ENCODE measurements at regions not wholly inside any gene's neighbourhood (a gene's known extent, or its start where the extent isn't known, plus 50 kb on each side); places are given as distances from the start of the nearest gene placed in this dataset.

DNA sequence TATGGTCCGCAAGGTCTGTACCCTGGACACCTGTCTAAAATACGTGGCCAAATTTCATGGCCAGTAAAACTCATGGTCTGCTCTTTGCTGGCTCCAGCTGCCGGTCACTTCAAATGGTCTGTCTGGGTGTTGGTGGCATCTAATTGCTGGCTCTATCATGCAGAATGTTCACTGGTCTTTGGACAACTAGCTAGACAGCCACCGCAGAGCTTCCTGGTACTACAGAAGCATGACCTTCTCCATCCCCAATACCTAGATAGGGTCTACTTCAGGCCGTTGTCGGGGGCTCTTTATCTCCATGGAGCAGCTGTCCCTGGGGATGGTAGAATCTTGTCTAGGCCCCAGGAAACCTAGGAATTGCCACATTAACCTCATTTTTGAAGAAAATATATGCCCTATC lies 88.4 kb upstream of the RMDN2 start:
- intact Hi-C loops (cut with micrococcal nuclease) = no loop called here

DNA sequence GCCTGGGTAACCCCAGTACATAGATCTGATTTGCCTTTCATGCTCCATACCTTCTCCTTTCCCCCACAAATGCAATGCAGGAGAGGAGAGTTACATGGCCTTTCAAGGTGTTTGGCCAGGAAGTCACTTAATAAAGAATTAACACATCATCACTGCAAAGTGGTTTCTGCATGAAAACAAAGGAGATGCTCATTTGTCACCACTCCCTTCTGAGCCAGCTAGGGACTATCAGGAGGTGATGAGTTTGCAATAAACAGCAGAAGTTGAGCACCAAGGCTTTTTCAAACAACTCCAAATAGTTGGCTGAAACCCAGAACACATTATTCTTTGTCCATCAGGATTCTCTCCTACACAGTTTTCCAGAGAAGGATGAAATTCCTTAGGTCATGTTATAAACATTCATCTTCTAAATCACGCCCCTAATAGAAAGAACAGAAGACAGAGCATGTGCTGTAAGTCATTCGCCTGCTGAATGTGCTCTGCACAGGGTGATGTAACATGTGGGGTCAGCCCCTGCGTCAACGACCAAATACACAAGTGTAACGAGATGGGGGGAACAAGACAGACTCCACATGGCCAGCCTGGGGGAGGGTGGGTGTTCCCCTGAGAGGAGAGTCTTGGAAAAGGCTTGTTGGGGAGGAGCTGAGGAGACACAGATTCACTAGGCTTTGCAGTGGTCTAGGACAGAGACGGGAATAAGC lies 87.3 kb upstream of the RMDN2 start:
- intact Hi-C loops (cut with micrococcal nuclease) = no loop called here

DNA sequence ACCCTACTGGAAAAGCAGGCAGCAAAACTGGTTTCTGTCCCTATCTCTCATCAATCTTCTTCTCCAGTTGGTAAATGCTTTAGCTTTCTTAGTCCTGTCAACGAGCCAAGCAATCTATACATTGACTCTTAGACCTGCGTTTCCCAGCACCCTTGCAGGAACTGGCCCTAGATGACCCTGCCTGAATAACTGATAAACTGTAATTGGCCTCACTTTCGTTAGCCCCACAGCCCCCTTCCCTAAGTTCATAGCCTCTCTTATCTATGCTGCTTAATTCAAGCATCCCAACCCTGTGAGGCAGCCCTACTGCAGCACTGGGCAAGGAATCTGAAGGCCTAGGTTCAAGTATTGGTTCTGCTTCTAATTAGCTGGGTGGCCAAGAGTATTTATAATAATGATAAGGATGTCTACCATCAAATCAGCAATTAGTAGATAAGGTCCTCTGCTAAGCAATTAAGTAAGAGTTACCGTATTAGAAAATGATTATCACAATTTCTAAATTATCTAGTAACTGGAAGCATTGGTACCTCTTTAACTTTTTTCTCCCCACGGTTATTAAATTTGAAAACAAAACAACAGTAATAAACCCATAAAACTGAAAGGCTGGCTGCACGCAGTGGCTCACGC lies 86.4 kb upstream of the RMDN2 start:
- intact Hi-C loops (cut with micrococcal nuclease) = no loop called here

DNA sequence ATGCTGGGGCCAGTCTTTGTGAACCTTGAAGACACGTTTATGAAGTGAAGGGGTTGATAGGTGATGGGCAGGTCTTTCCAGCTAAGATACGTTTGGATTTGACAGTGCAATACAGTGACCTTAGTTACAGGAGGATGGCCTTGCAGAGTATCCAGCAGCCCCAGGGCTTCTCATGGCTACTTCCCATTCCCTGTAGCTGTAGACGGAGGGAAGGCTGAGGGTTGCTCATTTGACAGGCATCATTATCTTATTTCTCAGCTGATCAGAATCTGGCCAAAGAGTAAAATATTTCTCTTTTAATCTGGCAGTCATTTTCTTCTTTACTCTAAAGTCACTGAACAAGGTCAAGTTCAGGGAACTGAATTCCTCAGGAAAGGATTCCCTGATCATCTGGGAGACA lies 85.1 kb upstream of the RMDN2 start:
- intact Hi-C loops (cut with micrococcal nuclease) = no loop called here

DNA sequence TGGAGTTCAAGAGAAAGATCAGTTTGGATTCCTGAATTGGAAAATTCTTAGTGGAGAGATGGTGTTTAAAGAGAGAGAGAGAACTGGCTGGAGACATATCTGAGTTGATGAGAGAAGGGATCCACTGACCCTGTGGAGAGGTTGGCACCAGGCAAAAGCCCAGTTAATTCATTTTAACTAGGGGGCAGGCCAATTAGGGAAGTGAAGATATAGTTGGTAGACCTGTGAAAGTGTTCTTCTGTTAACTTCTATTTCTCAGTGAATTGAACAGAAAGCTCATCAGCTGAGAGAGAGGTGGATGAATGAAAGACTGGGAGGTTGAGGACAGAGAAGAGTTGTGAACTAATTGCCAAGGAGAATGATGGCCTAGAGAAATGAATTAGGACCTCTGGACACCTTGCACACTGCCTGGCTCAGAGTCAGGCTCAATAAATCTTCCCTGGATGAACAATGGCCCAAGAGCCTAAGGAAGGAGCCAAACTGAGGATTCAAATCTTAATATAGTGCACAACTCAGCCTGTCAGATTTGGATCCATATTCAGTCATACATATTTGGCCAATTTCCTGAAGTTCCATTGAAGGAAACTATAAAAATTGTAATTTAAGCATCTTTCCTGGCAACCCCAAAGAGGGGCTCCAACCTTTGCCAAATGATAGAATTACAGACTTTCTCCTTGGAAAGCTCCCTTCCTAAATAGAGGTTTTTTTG lies 82.2 kb upstream of the RMDN2 start:
- intact Hi-C loops (cut with micrococcal nuclease) = no loop called here

DNA sequence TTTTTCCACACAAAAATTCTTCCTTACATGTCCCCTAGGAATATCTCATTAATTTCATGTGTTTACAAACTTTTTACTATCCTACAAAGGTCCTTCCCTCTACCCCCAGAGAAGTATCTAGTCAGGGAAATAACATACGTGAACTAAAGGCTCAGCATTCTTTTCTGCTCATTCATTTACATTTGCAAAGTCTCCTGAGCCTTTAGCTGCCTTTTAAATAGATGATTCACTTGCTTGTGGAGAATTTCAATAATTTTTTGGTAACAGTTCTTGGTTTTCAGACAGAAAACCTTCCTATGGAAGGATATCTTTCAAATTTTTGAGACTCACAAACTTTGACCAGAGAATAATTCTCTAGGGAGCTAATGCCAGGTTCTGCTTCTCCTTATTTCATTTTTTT lies 81.5 kb upstream of the RMDN2 start:
- intact Hi-C loops (cut with micrococcal nuclease) = no loop called here

DNA sequence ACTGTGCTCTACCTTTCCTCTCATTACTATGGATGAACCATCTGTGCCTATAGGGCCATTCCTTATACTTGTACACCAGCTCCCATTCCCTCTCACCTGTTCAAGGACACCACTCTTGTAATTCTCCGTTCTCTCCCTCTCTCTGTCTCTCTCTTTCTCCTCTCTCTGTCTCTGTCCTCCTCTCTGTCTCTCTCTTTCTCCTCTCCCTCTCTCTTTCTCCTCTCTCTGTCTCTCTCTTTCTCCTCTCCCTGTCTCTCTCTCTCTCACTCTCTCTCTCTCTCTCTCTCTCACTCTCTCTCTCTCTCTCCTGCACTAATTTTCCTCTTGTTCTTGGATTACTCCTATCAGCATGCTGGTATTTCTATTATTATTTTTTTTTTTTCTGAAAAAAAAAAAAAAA lies 78.9 kb upstream of the RMDN2 start:
- intact Hi-C loops (cut with micrococcal nuclease) = no loop called here

DNA sequence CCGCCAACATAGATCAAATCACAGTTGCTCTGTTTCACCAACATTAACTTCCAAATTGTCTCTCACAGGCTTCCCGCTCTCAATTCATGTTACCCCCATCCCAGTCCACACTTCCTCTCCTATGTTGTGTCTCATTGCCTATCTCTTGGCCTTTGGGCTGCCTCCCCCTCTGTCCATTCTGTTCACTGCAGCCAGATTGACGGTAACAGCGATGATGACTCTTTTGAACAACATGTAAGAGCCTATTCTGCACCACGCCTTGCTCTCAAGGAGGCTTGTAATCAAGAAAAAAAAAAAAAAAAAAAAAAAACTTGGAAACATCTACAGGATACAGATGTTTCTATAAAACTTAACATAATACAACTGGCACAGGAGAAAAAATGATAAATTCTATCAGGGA lies 77.3 kb upstream of the RMDN2 start:
- intact Hi-C loops (cut with micrococcal nuclease) = no loop called here

DNA sequence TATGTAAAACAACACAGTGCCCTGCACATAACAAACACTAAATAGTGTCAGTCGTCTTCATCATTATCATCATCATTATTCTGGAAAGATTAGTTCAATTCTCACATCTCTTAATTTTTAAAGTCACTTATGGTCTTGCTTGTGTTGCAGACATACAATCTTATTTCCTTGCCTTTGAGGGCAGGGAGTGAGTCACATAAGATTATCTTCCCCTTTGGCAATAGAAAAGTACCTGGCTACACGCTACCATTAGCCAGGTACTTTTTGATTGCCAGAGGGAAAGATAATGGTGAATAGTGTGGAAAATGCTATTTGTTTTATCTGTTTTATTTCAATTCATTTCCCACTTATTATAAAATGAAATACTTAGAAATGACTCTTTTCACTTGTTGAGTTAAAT lies 76.6 kb upstream of the RMDN2 start:
- intact Hi-C loops (cut with micrococcal nuclease) = no loop called here

DNA sequence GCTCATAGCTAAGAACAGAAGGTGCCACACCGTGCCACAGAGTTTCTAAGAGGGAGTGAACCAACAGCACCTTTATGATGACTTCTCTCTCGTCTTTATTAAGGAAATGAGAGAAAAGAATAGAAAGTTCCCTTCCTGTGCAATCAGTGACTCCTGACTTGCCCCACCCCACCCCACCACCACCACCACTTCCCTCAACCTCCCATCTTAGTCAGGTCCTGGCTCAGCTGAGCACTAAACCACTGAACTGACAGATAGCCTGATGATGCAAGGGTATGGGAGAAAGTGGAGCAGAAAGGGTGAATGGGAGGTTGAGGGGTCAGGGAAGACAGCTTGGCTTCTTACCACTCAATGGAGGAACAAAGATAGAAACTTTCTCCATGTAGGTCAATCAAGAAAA lies 75.2 kb upstream of the RMDN2 start:
- intact Hi-C loops (cut with micrococcal nuclease) = no loop called here

DNA sequence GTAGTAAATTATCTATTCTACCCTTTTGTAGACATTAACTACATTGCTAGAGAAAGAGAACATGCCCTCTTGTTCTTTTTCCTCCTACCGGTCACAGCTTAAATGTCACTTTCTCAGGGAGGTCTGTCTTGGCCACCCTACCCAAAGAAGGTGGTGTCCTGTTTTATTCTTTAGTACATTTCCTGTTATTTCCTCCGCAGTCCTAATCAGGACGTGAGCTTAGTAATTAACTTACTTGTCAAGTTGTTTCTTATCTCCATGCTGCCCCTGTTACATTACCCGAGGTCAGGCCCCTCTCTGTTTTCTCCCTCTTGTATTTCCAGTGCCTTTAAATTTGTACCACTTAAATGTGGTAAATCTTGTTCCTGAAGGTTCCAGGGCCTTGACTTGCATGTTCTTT lies 73.7 kb upstream of the RMDN2 start:
- intact Hi-C loops (cut with micrococcal nuclease) = no loop called here

DNA sequence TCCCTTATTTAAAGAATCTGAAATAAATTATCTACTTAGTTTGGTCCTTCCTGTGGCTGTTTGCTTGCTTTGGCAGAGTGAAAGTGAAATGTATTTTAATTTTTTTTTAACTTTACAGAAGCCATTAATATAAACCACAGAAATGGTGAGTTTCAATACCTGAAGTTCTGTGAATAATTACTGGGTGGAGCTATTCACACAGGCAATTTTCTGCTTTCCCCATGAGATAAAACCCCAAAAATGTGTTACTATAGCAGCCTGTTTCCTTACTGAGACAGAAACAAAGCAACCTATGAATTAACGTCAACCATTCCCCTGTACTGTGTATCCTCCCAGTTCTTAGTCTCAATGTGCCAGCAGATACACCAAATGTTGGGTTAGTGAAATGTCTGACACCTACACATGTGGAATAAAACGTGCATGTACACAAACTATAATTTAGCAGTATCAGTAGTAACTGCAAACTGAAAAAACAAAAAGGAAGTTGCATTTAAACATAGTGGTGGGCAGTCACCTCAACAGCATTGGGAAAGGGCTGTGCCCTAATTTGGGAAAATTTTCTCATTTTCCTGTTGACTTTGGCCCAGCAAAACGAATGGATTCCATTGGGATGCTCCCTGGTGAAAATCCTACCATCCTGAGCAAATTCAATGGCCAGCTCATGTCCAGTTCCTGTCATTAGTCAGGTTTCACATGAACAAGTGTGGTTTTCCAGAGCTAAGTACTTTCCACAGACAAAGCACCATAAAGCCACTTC lies 73.1 kb upstream of the RMDN2 start:
- intact Hi-C loops (cut with micrococcal nuclease) = no loop called here

DNA sequence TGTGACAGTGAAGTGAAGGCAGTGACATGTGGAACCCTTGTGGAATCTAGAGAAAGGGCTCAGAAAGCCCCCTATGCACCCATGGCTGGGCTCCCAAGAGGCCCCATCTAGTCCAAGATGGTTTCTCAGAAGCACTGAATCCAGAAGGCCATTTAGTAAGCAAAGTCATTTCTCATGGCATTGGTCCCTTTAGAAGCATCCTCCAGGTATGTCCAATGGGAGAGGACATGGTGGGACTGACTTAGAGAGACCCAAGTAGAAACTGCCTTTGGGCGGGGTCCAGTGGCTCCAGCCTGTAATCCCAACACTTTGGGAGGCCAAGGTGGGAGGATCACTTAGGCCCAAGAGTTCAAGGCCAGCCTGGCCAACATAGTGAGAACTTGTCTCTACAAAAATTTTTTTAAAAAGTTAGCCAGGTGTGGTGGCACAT lies 72.5 kb upstream of the RMDN2 start:
- intact Hi-C loops (cut with micrococcal nuclease) = no loop called here

DNA sequence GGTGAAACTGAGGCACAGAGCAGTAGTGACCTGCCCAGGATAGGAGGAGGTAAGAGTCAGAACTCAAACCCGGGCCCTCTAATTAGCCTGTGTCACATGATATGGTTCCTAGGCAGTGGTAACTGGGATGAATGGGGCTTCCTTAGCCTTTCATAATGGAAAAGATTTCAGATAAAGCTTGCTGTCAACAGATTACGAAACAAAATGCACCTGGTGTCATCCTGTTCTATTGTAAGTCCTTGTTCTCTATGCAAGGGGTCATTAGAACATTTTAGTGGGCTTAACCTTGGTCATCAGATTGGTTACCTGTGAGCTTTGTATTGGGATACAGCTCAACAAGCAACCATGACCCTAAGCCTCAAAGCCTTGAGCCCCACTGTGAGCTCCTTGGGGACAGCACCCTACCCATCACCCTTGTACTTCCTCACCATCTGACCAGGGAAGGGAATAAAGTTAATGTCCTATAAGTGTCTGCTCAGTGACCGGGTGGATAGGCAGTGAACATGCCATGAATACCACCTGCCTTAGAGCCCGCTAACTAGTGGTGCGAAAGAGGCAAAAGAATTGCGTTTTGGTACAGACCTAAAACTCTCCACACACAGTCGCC lies 70.3 kb upstream of the RMDN2 start:
- intact Hi-C loops (cut with micrococcal nuclease) = no loop called here

DNA sequence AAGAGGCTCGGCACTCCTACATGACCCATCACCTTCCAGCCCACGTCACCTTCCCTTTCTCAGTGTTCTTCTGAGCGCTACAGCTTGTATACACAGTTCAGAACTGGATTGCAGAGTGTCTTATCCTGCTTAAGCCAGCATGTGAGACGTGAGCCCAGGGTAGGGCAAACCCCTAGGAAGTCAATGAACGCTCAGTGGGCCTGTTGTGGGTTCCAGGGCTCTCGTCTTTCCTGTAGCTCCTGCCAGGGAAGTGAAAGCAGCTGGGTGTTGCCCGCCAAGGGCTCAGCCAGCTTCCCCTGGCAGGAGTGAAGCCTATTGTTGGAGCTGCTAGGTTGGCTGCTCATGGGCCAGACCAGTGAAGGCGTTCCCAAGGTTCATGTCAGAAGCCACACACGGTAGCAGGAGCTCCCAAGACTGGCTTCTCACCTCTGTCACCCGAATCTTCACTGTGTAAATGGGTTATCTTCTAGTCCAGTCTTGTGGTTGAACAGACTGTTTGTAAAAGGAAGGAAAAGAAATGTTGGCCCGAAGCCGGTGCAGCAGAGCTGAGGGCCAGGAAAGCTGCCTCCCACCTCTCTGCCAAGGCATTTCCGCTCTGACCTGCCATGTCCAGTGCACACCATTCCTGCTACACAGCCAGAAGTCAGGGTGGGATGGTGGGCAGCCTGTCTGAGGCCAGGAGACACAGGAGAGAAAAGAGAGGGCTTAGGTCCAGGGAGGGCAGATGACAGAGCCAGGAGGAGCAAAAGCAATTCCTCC lies 69.6 kb upstream of the RMDN2 start:
- intact Hi-C loops (cut with micrococcal nuclease) = no loop called here

DNA sequence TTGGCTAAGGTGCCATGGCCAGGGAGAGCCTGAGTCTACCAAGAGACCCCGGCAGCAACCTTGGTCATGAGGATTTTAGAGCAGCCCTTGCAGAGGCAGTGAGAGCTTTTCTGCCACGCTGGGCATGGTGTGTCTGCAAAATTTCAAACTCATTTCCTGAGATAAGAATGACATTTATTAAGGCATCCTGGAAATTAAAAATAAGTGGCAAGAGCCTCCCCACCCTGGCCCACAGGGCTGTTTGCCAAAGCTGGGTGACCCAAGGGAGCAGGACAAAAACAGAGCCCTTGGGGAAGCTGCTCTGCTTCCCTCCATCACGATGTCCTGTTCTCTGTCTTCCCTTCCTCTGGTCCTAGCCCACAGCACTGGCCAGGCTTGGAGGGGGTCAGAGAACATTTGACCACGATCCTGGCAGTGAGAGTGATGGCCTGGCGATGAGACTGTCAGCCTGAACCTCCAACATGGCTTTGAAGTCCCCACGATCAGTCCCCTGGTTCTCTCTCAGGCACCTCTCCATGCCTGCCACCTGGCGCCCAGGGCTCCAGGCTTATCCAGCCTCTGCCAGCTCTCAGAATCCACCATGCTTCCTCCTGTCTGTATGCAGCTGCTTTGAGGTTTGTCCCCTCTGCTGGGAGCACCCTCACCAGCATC lies 68.9 kb upstream of the RMDN2 start:
- intact Hi-C loops (cut with micrococcal nuclease) = no loop called here

DNA sequence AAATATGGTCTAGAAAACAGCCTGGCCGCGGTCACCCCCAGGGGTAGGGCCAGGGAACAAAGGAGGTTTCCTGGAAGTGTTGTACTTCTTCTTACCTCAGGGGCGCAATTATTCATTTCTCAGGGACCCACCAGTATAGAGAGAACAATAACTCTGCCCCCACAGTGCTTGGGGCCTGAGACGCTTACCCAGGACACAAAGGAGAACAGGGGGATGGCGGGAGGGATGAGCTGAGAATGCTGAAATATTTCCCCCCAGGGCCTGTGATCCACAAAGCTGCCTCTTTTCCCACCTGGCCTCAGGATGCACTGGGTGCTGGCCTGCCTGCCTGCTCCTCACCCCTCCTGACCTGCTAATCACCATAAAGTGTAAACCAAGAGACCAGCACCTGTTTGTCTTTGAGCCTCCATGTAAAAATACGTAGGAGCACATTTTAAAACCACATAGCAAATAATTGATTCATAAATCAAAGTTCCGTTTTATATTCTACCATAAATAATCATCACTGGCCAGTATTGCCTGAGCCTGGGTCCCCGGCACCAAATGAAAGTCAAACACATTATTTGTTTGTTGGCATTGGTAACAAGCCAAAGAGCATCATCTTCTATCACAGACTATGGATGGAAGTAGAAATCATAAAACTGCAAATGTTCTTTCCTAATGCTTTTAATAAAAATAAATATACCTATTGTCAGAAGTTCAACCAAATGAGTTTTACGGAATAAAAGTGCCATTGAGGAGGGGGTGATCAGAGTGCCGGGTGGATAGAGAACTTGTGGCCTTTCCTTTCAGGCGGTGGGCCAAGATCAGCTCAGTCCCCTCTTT lies 67.3 kb upstream of the RMDN2 start:
- intact Hi-C loops (cut with micrococcal nuclease) = no loop called here

DNA sequence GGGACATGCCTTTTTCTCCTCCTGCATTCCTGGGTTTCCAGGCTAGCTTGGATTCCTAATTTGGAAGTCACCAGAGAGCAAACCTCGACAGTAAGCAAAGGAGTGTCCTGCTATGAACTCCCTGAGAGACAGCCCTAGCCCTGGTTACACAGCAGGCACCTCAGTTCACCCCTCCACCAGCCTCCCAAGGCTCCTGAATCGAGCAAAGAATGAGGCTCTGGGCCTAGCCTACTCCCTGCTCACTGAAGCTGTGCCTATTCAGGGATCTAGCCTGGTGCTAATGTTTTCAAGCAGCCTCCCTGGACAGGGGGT lies 66.7 kb upstream of the RMDN2 start:
- intact Hi-C loops (cut with micrococcal nuclease) = no loop called here

DNA sequence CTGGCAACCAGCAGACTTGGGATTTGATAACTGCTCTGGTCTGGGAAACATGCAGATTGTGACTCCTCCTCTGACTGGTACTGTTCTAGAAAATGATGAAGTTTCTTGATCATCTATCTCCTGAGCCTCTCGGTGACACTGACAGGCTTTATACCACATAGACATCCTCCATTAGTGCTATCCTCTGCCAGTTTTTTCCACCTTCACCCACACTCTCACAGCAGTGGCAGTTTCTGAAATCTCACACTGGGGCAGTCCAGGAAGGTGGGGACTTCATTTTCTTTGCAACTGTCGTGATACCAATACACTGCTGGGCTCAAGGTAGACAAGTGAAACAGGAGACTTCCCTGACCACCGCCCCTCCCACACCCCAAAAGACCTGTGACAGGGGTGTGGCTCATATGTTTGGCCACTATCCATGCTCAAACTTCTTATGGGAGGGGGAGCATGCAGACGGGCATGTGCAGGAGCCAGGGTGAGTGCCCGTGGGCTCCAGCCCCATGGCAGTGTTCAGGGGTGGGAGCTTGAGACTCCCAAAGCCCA lies 66.3 kb upstream of the RMDN2 start:
- intact Hi-C loops (cut with micrococcal nuclease) = no loop called here
